ENCODE measurements at regions not wholly inside any gene's neighbourhood (a gene's known extent, or its start where the extent isn't known, plus 50 kb on each side); places are given as distances from the start of the nearest gene placed in this dataset.

DNA sequence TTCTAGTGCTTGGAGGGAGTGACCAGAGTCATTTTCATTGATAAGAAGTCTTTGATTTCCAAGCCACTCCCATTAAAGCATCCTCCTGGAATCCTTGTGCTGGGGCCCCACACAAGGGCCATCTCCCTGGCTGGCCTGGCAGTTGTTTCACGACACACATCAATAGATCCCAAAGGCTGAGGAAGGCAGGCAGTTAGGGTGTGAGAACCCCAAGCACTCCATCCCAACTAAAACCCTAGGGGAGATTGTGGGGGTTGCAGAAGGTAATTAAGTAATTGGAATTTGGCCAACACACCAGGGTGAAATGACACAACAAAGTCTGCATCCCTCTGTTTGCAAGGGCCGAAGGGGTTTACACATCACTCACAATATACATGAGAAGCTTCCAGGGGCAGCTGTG lies 578.1 kb upstream of the SYT4 start:
- ATAC-seq (ENCODE audit: low FRiP score) (no peak), DNase-seq (ENCODE audit: low spot score) (no peak)
- TF ChIP-seq, protein P1, sequence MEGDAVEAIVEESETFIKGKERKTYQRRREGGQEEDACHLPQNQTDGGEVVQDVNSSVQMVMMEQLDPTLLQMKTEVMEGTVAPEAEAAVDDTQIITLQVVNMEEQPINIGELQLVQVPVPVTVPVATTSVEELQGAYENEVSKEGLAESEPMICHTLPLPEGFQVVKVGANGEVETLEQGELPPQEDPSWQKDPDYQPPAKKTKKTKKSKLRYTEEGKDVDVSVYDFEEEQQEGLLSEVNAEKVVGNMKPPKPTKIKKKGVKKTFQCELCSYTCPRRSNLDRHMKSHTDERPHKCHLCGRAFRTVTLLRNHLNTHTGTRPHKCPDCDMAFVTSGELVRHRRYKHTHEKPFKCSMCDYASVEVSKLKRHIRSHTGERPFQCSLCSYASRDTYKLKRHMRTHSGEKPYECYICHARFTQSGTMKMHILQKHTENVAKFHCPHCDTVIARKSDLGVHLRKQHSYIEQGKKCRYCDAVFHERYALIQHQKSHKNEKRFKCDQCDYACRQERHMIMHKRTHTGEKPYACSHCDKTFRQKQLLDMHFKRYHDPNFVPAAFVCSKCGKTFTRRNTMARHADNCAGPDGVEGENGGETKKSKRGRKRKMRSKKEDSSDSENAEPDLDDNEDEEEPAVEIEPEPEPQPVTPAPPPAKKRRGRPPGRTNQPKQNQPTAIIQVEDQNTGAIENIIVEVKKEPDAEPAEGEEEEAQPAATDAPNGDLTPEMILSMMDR (IDR thresholded peaks at IDR 0.05): no peak

DNA sequence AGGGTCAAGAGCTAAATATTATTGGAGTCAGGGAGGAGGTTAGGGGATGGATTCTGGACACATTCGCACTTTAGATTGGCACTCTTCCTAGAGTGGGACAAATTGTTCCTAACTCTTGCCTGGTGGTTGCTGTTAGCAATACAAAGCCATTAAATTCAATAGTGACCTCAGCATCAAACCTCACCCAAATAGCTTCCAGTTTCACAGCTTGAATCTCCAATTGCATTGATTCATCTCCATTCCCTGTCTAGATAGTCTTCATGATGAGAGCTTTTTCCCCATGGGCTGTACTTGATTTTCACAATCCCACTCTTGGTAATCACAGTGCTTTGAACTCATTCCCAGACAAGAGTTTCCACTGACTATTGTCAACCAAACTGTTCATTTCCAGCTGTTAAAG lies 585.9 kb upstream of the SYT4 start:
- ATAC-seq (ENCODE audit: low FRiP score) (no peak), DNase-seq (ENCODE audit: low spot score) (no peak)
- TF ChIP-seq, protein P1 (IDR thresholded peaks at IDR 0.05): no peak

DNA sequence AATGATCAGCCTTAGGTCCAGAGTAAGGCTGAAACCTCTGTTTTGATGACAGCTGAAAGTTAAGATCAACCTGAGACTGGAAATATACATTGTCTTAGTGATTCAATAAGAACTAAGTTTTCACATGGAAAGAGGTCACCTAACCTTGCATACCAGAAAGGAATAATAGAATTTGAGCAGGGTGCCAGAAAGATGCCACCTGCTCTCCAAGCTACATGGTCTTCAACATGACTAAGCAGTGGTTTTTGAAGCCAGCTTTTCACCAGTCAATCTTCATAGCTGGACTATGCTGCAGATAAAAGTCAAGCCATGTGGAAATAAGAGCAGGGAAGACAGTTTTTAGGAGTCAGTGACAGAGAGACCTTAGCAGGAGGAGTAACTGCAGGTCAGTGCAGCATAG lies 589.4 kb upstream of the SYT4 start:
- TF ChIP-seq, protein P1 (IDR thresholded peaks at IDR 0.05): no peak
- DNase-seq (ENCODE audit: low spot score) (no peak), ATAC-seq (ENCODE audit: low FRiP score) (no peak)

DNA sequence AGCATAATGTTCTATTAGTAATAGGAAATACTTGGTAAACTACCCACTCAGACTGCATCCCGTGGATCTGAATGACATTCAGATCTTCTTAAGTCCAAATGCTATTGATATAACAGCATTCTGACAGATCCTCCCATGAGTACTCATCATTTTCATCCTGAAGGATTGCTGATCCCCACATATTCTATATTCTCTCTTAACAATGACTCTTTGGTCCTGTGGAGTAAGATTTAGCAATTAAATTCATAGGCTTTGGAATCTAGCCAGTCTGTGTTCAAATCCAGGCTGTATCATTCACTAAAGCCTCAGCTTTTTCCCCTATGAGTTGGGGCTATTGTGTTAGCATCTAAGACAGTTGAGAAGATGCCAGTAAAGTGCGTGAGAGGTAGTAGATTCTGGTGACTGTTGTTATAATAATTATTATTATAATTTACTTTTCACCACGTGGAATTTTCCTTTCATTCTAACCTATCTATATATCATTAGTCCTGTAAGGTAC lies 591.3 kb upstream of the SYT4 start:
- TF ChIP-seq, protein P1 (IDR thresholded peaks at IDR 0.05): no peak
- DNase-seq (ENCODE audit: low spot score): no peak

DNA sequence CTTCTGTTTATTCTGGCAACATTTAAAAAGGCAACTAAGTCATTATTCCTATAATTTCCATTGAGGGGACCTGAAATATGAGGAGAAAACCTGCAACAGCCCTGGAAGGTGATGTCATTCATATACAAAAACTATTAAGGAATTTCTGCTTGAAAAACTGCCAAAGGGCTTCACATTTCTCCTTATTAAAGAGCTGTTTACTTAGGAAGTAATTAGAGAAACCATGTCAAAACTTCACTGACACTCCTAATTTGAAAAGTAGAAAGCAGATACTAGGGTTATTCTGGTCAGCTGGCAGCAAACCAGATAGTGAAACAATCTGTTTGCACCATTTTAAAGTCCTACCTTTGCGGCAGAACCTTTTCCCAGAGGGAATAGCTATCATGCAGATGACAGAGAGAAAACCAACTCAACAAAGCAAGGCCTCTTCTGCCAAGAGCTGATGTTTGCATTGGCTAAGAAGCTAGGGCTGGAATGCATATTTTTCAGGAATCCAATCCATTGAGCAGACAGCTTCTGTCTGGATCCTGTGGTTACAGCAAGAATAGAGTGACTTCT lies 592.2 kb upstream of the SYT4 start:
- DNase-seq (ENCODE audit: low spot score) (no peak), ATAC-seq (ENCODE audit: low FRiP score) (no peak)
- TF ChIP-seq, protein P1 (IDR thresholded peaks at IDR 0.05): no peak

More for the DNA sequence above, 591.3 kb upstream of the SYT4 start:
- no peak for ATAC-seq (ENCODE audit: low FRiP score)

DNA sequence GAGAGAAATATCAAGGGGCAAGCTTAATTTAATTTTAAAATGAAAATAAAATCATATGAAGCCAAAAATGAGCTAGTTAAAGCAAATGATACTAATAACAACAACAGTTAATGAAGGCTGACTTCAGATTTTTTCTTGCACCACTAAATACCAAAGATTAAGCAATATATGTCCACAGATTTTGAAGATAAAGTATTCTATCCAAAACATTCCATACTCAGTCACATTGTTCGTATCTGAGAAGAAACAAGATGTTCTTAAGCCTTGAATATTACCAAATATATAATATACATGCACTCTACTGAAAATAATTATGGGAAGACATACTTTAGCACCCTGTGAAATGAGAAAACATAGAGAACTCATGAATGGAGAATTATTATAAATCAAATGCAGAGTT lies 593.3 kb upstream of the SYT4 start:
- ATAC-seq (ENCODE audit: low FRiP score) (no peak), DNase-seq (ENCODE audit: low spot score) (no peak)
- TF ChIP-seq, protein P1 (IDR thresholded peaks at IDR 0.05): no peak

DNA sequence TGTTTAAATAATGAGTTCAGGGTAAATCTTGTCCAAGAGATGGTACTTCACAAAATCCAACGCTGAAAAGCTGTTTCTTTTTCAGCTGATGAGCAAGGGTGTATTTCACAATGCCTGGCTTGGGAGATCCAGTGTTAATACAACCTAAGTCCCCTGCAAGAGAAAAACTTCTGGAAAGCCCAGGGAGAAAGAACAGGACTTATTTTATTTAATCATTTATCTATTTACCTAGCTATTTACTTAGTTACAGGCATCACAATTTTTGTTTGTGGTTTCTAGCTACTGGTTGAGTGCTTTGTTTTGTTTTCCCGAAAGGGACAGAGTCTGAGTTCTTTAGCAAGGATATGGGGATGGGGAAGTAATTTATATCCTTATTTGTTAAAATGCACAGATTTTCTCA lies 598.2 kb upstream of the SYT4 start:
- no peak for ATAC-seq (ENCODE audit: low FRiP score)
- DNase-seq (ENCODE audit: low spot score): no peak
- TF ChIP-seq, protein P1 (IDR thresholded peaks at IDR 0.05): no peak

Measured in omental fat pad (tissue), 3 donors.